GM12878 (cell line): ENCODE measurements at regions not wholly inside any gene's neighbourhood (a gene's known extent, or its start where the extent isn't known, plus 50 kb on each side); places are given as distances from the start of the nearest gene placed in this dataset.

Experiments used
- ATAC-seq: fragments of 200-7000 bp; cut with Tn5 transposase; 3 replicates; pipeline ENCODE4 v1.9.1; 2020; ENCODE audit warnings: mild to moderate bottlenecking, moderate library complexity
- BruUV-seq: library from RNA; stranded (reverse); fragments of 400-500 nt; replicated peaks from 2 replicates; lab custom pipeline; 2021; lab: Mats Ljungman, UMichigan
- CTCF ChIA-PET: fragments of 300-600 bp; sonication (Branson Sonifier 250); formaldehyde crosslinking; extraction: SDS; loops from one replicate; lab custom pipeline; 2021; ENCODE audit warnings: inconsistent platforms; lab: Yijun Ruan, JAX
- POLR2A ChIA-PET: fragments of 350-600 bp; formaldehyde crosslinking; extraction: SDS; loops from one replicate; lab custom pipeline; 2021; ENCODE audit warnings: inconsistent platforms; lab: Charles Lee
- RAD21 ChIA-PET: fragments of 300-600 bp; sonication (Branson Sonifier 250); formaldehyde crosslinking; loops from one replicate; lab custom pipeline; 2023; ENCODE audit warnings: antibody characterized with exemption; ENCODE audit not compliant: unreplicated experiment; lab: Charles Lee
- SMC1A ChIA-PET: fragments of 300-600 bp; sonication (Branson Sonifier 250); formaldehyde crosslinking; loops from one replicate; lab custom pipeline; 2023; ENCODE audit not compliant: unreplicated experiment, uncharacterized antibody; lab: Charles Lee
- DNase-seq: peaks from one replicate; pipeline ENCODE4 v3.0.0-alpha.2; 2011; ENCODE audit warnings: low read depth, low spot score
- FAIRE-seq: peaks from 3 replicates; lab custom pipeline; 2011; peaks lifted over from hg19 to GRCh38; lab: Jason Lieb, UNC
- H2AFZ ChIP-seq: 2 replicates; pipeline ENCODE4 v1.6.0; 2011; ENCODE audit warnings: low read depth, low read length, control low read depth; ENCODE audit not compliant: control insufficient read depth
- H3K27ac ChIP-seq: 2 replicates; pipeline ENCODE4 v1.5.1; 2011; ENCODE audit warnings: control low read depth; ENCODE audit not compliant: control insufficient read depth, insufficient read depth
- H3K27me3 ChIP-seq, 2 experiments: replicated peaks in 1 of 2; 2 replicates each; pipeline versions ENCODE4 v1.6.0 to v1.6.1; 2011; ENCODE audit warnings: low read length in 1 of 2; ENCODE audit not compliant: control insufficient read depth in 2 of 2, insufficient read depth in 2 of 2
- H3K36me3 ChIP-seq, 2 experiments: 2 replicates each; pipeline ENCODE4 v1.5.1; 2011; ENCODE audit warnings: low read length in 1 of 2; ENCODE audit not compliant: control insufficient read depth in 2 of 2, insufficient read depth in 2 of 2
- H3K4me1 ChIP-seq: 2 replicates; pipeline ENCODE4 v1.6.1; 2011; ENCODE audit warnings: mild to moderate bottlenecking, low read length, moderate library complexity, mixed read lengths; ENCODE audit not compliant: control insufficient read depth, insufficient read depth
- H3K4me2 ChIP-seq: 2 replicates; pipeline ENCODE4 v1.6.0; 2011; ENCODE audit warnings: control low read depth; ENCODE audit not compliant: control insufficient read depth, insufficient read depth
- H3K4me3 ChIP-seq: fragments of 200-600 bp; sonication (generic); 2 replicates; pipeline ENCODE4 v1.5.1; 2016
- H3K79me2 ChIP-seq: 2 replicates; pipeline ENCODE4 v1.6.0; 2011; ENCODE audit warnings: low read length; ENCODE audit not compliant: control insufficient read depth, insufficient read depth
- H3K9ac ChIP-seq: 2 replicates; pipeline ENCODE4 v1.8.0; 2011; ENCODE audit warnings: low read length, control low read depth, mixed read lengths; ENCODE audit not compliant: control insufficient read depth, insufficient read depth
- H3K9me3 ChIP-seq: replicated peaks from 3 replicates; pipeline ENCODE4 v1.5.1; 2011; ENCODE audit warnings: mild to moderate bottlenecking, low read length; ENCODE audit not compliant: control insufficient read depth, insufficient read depth
- H4K20me1 ChIP-seq: 2 replicates; pipeline ENCODE4 v1.6.0; 2011; ENCODE audit not compliant: control insufficient read depth, insufficient read depth
- ASH2L ChIP-seq: fragments of 300-600, 200-600 bp; sonication (generic); IDR thresholded peaks from 2 replicates; pipeline ENCODE4 v1.6.1; 2017; ENCODE audit warnings: low read depth, mild to moderate bottlenecking, borderline replicate concordance
- ATF2 ChIP-seq: IDR thresholded peaks from 2 replicates; pipeline ENCODE4 v1.6.1; 2012; ENCODE audit warnings: low read length, inconsistent platforms
- E2F4 ChIP-seq: IDR thresholded peaks from 2 replicates; pipeline ENCODE4 v1.6.1; 2012; ENCODE audit warnings: low read depth, low read length, improper control_type of control experiment
- EED ChIP-seq: sonication (generic); IDR thresholded peaks from 2 replicates; pipeline ENCODE4 v1.6.1; 2016; ENCODE audit warnings: antibody characterized with exemption, low read depth
- IRF4 ChIP-seq: IDR thresholded peaks from 2 replicates; pipeline ENCODE4 v1.6.1; 2011; ENCODE audit warnings: low read depth, low read length
- JUNB ChIP-seq: IDR thresholded peaks from 2 replicates; pipeline ENCODE4 v1.6.1; 2016; ENCODE audit warnings: antibody characterized with exemption, mild to moderate bottlenecking
- SPI1 ChIP-seq: IDR thresholded peaks from 2 replicates; pipeline ENCODE4 v1.6.1; 2011; ENCODE audit warnings: low read depth, mild to moderate bottlenecking, low read length, moderate library complexity, borderline replicate concordance; ENCODE audit not compliant: insufficient read depth
- TCF12 ChIP-seq: IDR thresholded peaks from 2 replicates; pipeline ENCODE4 v1.6.1; 2011; ENCODE audit warnings: low read depth, mild to moderate bottlenecking, low read length
- ZBTB40 ChIP-seq: fragments of 450-650 bp; IDR thresholded peaks from 2 replicates; pipeline ENCODE4 v1.6.1; 2016; ENCODE audit warnings: mild to moderate bottlenecking, moderate library complexity, borderline replicate concordance
- WGBS: methylation state at CpG from one replicate; pipeline ENCODE4 v1.1.6; 2016; ENCODE audit warnings: low lambda C conversion rate; ENCODE audit not compliant: insufficient replicate concordance, insufficient coverage; ENCODE audit errors: missing lambda C conversion rate; 5-methylcytosine and 5-hydroxymethylcytosine counted together
- in situ Hi-C: fragments of 300-500 bp; cut with MboI; formaldehyde crosslinking; loops from 9 replicates; pipeline ENCODE4 v1.14.3; 2018; ENCODE audit warnings: mixed read lengths
- intact Hi-C: fragments of 100-400 bp; cut with micrococcal nuclease; formaldehyde crosslinking; loops from one replicate; pipeline ENCODE4 v1.14.2; 2022; ENCODE audit not compliant: unreplicated experiment

- no peak for TF ChIP-seq ZBTB40
- TF ChIP-seq, all 136 proteins: peak for 16
Observed at GRCh38 chr1:235006132-235006721, 122.4 kb downstream of the TOMM20 start (continued).

GRCh38 chr1:235004840-235005391 lies 123.7 kb downstream of the TOMM20 start:
- no peak overlapping the region for H2AFZ ChIP-seq
- RAD21 ChIA-PET = interaction anchor here (0.7 to 11.3 kb wide), 5 partner anchors 13 to 405 kb away, joined by 3 to 257 read pairs (median 4); no protein-coding TSS in a partner anchor
- no peaks in the 10 kb centered on the region for H4K20me1 ChIP-seq
- SMC1A ChIA-PET = interaction anchor here (0.7 to 12.9 kb wide), 8 partner anchors 8 to 75 kb away, joined by 3 to 229 read pairs (median 5); no protein-coding TSS in a partner anchor
- POLR2A ChIA-PET = interaction anchor here (1.3 to 7.8 kb wide), 3 partner anchors 11 to 29 kb away, joined by 3 to 111 read pairs (median 4); no protein-coding TSS in a partner anchor
- H3K27me3 ChIP-seq = no peaks in the 10 kb centered on the region
- FAIRE-seq (no peak), ATAC-seq (peak; percentile 25), DNase-seq (no peak)
- H3K4me2 ChIP-seq = peak overlapping the region; percentile 50
- TF ChIP-seq JUNB (0 out of 2 replicates have a peak, but pooled peaks have one; percentile 18), ATF2 (no peak), IRF4 (0 out of 2 replicates have a peak, but pooled peaks have one; percentile 26), ASH2L (no peak), EED (peak; percentile 11; the same call in 1 of the 2 replicates), TCF12 (0 out of 2 replicates have a peak, but pooled peaks have one; percentile 47), E2F4 (no peak), SPI1 (peak; percentile 56)
- no peak overlapping the region; the same call in 1 of the 2 replicates for H3K9ac ChIP-seq
- no peaks in the 10 kb centered on the region for H3K79me2 ChIP-seq
- in situ Hi-C loops = no loop called here
- no TSS peak for BruUV-seq
- H3K4me3 ChIP-seq = no peak overlapping the region
- H3K27ac ChIP-seq = peak overlapping the region; percentile 79
- intact Hi-C loops = no loop called here
- no peaks in the 10 kb centered on the region; the same call in 1 of the 3 replicates for H3K9me3 ChIP-seq
- H3K36me3 ChIP-seq = no peaks in the 10 kb centered on the region
- CTCF ChIA-PET = interaction anchor here (0.7 to 1.0 kb wide), 2 partner anchors 8 to 16 kb away, joined by 3 read pairs; no protein-coding TSS in a partner anchor
- WGBS = 68% methylated on average over 3 of the region's 3 CpGs
- peaks cover 67% of the 10 kb centered on the region for H3K4me1 ChIP-seq
